ENCODE measurements at regions not wholly inside any gene's neighbourhood (a gene's known extent, or its start where the extent isn't known, plus 50 kb on each side); places are given as distances from the start of the nearest gene placed in this dataset.

GRCh38 chr1:84083307-84083706, 60.8 kb upstream of the PRKACB start:
- Histone ChIP-seq H3K4me3 (no peak overlapping the region), H3K27me3 (no peaks in the 10 kb centered on the region), H3K4me1 (peaks cover 0 to 9% (median 5%) of the 10 kb centered on the region in 4 donors), H3K27ac (no peak overlapping the region), H3K9me3 (no peaks in the 10 kb centered on the region), H3K36me3 (no peaks in the 10 kb centered on the region)
- intact Hi-C loops (cut with DNase I; ENCODE audit: low total_unique reads): no loop called here
- TF ChIP-seq CTCF (IDR thresholded peaks at IDR 0.05): no peak
- no peak for DNase-seq

GRCh38 chr1:84078842-84079202, 65.2 kb upstream of the PRKACB start:
- intact Hi-C loops (cut with DNase I; ENCODE audit: low total_unique reads): loop anchor here (5.0 kb wide), 2 partner anchors 43 to 82 kb away; partner anchors contain the start of gene TTLL7

GRCh38 chr1:84078108-84078841, 65.8 kb upstream of the PRKACB start:
- Histone ChIP-seq H3K4me1 (peaks cover 0 to 17% (median 8%) of the 10 kb centered on the region in 4 donors), H3K27me3 (no peaks in the 10 kb centered on the region), H3K4me3 (peak overlapping the region; percentile 89 to 90), H3K9me3 (no peaks in the 10 kb centered on the region), H3K36me3 (no peaks in the 10 kb centered on the region), H3K27ac (peak overlapping the region; percentile 86 to 91)
- DNase-seq: peak; percentile 47 to 68
- TF ChIP-seq CTCF (IDR thresholded peaks at IDR 0.05): no peak
- intact Hi-C loops (cut with DNase I; ENCODE audit: low total_unique reads): loop anchor here (5.0 kb wide), 2 partner anchors 44 to 81 kb away; partner anchors contain the start of gene TTLL7

More at GRCh38 chr1:84078842-84079202, 65.2 kb upstream of the PRKACB start:
- no peak for TF ChIP-seq CTCF (IDR thresholded peaks at IDR 0.05)
- DNase-seq: no peak
- no peaks in the 10 kb centered on the region for H3K27me3 ChIP-seq
- no peaks in the 10 kb centered on the region for H3K9me3 ChIP-seq
- H3K4me3 ChIP-seq: peak overlapping the region; percentile 89 to 90
- peaks cover 0 to 17% (median 8%) of the 10 kb centered on the region in 4 donors for H3K4me1 ChIP-seq
- H3K27ac ChIP-seq: peak overlapping the region; percentile 86 to 91
- H3K36me3 ChIP-seq: no peaks in the 10 kb centered on the region

- Histone ChIP-seq H3K27ac (peak overlapping the region; percentile 86 to 91), H3K27me3 (no peaks in the 10 kb centered on the region), H3K9me3 (no peaks in the 10 kb centered on the region), H3K36me3 (no peaks in the 10 kb centered on the region), H3K4me1 (peaks cover 0 to 17% (median 8%) of the 10 kb centered on the region in 4 donors), H3K4me3 (peak overlapping the region; percentile 89 to 90)
- intact Hi-C loops (cut with DNase I; ENCODE audit: low total_unique reads): loop anchor here (5.0 kb wide), 2 partner anchors 45 to 80 kb away; partner anchors contain the start of gene TTLL7
- DNase-seq: peak; percentile 60 to 84
- TF ChIP-seq CTCF (IDR thresholded peaks at IDR 0.05): no peak
Observed at GRCh38 chr1:84077476-84078107, 66.5 kb upstream of the PRKACB start.

- Histone ChIP-seq H3K9me3 (no peaks in the 10 kb centered on the region), H3K4me3 (no peak overlapping the region), H3K27me3 (no peaks in the 10 kb centered on the region), H3K4me1 (peaks cover 0 to 8% (median 3%) of the 10 kb centered on the region in 4 donors), H3K27ac (no peak overlapping the region), H3K36me3 (no peaks in the 10 kb centered on the region)
- TF ChIP-seq CTCF (IDR thresholded peaks at IDR 0.05): no peak
- intact Hi-C loops (cut with DNase I; ENCODE audit: low total_unique reads): no loop called here
- DNase-seq: no peak
Observed at GRCh38 chr1:84073266-84073665, 70.8 kb upstream of the PRKACB start.
